Fibroblast of pulmonary artery (primary cell): ENCODE measurements at regions not wholly inside any gene's neighbourhood (a gene's known extent, or its start where the extent isn't known, plus 50 kb on each side); places are given as distances from the start of the nearest gene placed in this dataset.
"Not testable (repeated sequence)": the region's sequence is repeated elsewhere in the genome, so short reads cannot be mapped to it uniquely, and the experiment has no call there.

Experiments
- DNase-seq: peaks from one replicate; pipeline ENCODE4 v3.0.0-alpha.2; 2010; ENCODE audit warnings: low read depth
- H3K4me3 ChIP-seq: replicated peaks from 2 replicates; pipeline ENCODE4 v1.5.1; 2011; ENCODE audit warnings: low read depth, mild to moderate bottlenecking, control low read depth, low read length, moderate library complexity
- CTCF ChIP-seq: IDR thresholded peaks from 2 replicates; pipeline ENCODE4 v1.5.1; 2011; ENCODE audit warnings: mild to moderate bottlenecking, control low read depth, low read length, inconsistent platforms; ENCODE audit errors: missing control alignments

- DNase-seq: no peak
- no peak overlapping the region for H3K4me3 ChIP-seq
- TF ChIP-seq CTCF: no peak
Measured at GRCh38 chr11:92101920-92102319, 122.7 kb upstream of the FAT3 start.

DNA sequence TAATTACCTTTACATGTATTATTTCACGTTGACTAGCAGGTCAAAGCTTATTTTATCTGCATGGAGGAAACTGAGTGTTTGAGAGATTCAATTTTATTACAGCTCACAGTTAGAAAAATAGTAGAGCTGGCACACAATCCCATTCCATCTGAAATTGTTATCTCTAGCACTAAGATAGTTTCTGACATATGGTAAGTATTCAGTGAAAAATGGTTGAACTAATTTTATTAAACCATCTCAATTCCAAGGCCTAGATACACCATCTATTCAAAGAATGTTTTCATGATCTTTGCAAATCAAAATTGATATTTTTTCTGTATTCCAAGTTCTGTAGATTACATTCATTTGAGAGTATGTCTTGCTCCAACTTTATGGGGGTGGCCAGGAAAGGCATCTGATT lies 125.4 kb upstream of the FAT3 start:
- DNase-seq: no peak
- TF ChIP-seq CTCF: no peak
- no peak overlapping the region for H3K4me3 ChIP-seq

DNA sequence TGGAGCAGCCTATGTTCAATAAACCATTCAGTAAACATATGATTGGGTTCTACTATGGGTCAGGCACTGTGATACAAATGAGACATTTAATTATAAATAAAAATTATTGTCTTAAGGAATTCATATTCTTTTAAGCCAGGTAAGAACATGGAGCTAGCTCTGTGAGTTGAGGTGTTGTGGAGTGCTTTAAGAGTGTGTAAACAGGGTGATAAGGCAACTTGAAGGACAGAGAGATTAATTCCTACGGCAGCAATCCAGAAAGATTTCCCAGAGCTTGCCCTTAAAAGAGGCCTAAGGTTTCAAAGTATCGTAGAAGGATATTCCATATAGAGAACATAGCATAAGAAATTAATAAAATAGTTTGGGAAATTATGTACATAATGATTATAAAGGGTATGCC lies 126.4 kb upstream of the FAT3 start:
- TF ChIP-seq CTCF: no peak
- no peak overlapping the region for H3K4me3 ChIP-seq
- DNase-seq: no peak

- H3K4me3 ChIP-seq: no peak overlapping the region
- DNase-seq: no peak
- no peak for TF ChIP-seq CTCF
Measured at GRCh38 chr11:92087725-92088537, 136.7 kb upstream of the FAT3 start.

DNA sequence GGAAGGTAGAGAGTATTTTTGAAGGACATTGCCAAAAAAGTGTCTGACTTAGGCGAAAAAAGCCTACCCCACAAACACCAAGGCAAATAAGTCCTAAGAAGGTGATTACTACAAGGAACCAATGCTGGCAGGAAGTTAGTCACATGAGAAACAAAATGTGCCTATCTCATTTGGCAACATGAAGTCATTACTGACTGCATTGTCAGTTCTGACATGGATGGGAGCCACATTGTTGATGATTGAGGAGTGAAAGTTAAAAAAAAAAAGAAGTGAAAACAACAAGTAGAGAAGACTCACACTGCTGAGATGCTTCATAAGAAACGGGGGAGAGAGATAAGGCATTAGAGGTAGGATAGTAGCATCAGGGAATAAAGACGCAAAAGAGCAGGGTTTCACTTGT lies 141.5 kb upstream of the FAT3 start:
- H3K4me3 ChIP-seq: no peak overlapping the region
- no peak for TF ChIP-seq CTCF
- peak; percentile 32 for DNase-seq

GRCh38 chr11:92082652-92083051 lies 142.0 kb upstream of the FAT3 start:
- no peak for TF ChIP-seq CTCF
- DNase-seq: no peak
- no peak overlapping the region for H3K4me3 ChIP-seq

GRCh38 chr11:92074498-92074897 lies 150.1 kb upstream of the FAT3 start:
- not testable (repeated sequence) for H3K4me3 ChIP-seq, DNase-seq
